H9 (cell line): ENCODE measurements at regions not wholly inside any gene's neighbourhood (a gene's known extent, or its start where the extent isn't known, plus 50 kb on each side); places are given as distances from the start of the nearest gene placed in this dataset.

Experiments used
- DNase-seq: peaks from one replicate; pipeline ENCODE4 v3.0.0-alpha.2; 2017
- H2AFZ ChIP-seq: one replicate; pipeline ENCODE4 v1.6.1; 2013; ENCODE audit warnings: mild to moderate bottlenecking, low read length, control low read depth, moderate library complexity
- H2AK5ac ChIP-seq: 2 replicates; pipeline ENCODE4 v1.6.1; 2013; ENCODE audit warnings: low read length, control low read depth, mixed read lengths; ENCODE audit not compliant: insufficient read length
- H2BK120ac ChIP-seq: one replicate; pipeline ENCODE4 v1.6.1; 2013; ENCODE audit warnings: low read depth, mild to moderate bottlenecking, low read length, control low read depth, inconsistent platforms; ENCODE audit not compliant: poor library complexity, severe bottlenecking
- H2BK12ac ChIP-seq: 2 replicates; pipeline ENCODE4 v1.6.1; 2013; ENCODE audit warnings: low read length, control low read depth, mixed read lengths, low read depth; ENCODE audit not compliant: insufficient read length
- H2BK15ac ChIP-seq: 2 replicates; pipeline ENCODE4 v1.6.1; 2013; ENCODE audit warnings: low read depth, low read length, control low read depth
- H2BK20ac ChIP-seq: one replicate; pipeline ENCODE4 v1.6.1; 2013; ENCODE audit warnings: low read depth, mild to moderate bottlenecking, low read length, control low read depth, inconsistent platforms; ENCODE audit not compliant: poor library complexity, severe bottlenecking
- H2BK5ac ChIP-seq: 2 replicates; pipeline ENCODE4 v1.6.1; 2013; ENCODE audit warnings: low read length, control low read depth, mixed read lengths; ENCODE audit not compliant: insufficient read length
- H3K14ac ChIP-seq: 2 replicates; pipeline ENCODE4 v1.6.1; 2013; ENCODE audit warnings: low read length, control low read depth; ENCODE audit not compliant: insufficient read depth
- H3K18ac ChIP-seq: 2 replicates; pipeline ENCODE4 v1.6.1; 2013; ENCODE audit warnings: low read depth, mild to moderate bottlenecking, mixed read lengths, low read length, control low read depth; ENCODE audit not compliant: insufficient read length
- H3K23ac ChIP-seq: 2 replicates; pipeline ENCODE4 v1.6.1; 2013; ENCODE audit warnings: low read length, control low read depth, mixed read lengths, low read depth; ENCODE audit not compliant: insufficient read length
- H3K23me2 ChIP-seq: 2 replicates; pipeline ENCODE4 v1.6.1; 2013; ENCODE audit warnings: low read depth, mild to moderate bottlenecking, mixed read lengths, low read length, control low read depth; ENCODE audit not compliant: insufficient read length, poor library complexity, severe bottlenecking
- H3K27ac ChIP-seq: 2 replicates; pipeline ENCODE4 v1.5.1; 2013; ENCODE audit warnings: low read length, control low read depth, mixed read lengths, low read depth; ENCODE audit not compliant: insufficient read length
- H3K27me3 ChIP-seq: 2 replicates; pipeline ENCODE4 v1.6.1; 2013; ENCODE audit warnings: low read length, control low read depth, inconsistent platforms; ENCODE audit not compliant: insufficient read depth
- H3K4ac ChIP-seq: 2 replicates; pipeline ENCODE4 v1.6.1; 2013; ENCODE audit warnings: low read depth, mild to moderate bottlenecking, control low read depth, inconsistent platforms, low read length, moderate library complexity
- H3K4me1 ChIP-seq: 2 replicates; pipeline ENCODE4 v1.6.1; 2013; ENCODE audit warnings: low read length, control low read depth, inconsistent platforms; ENCODE audit not compliant: insufficient read depth
- H3K4me2 ChIP-seq: 2 replicates; pipeline ENCODE4 v1.6.1; 2013; ENCODE audit warnings: low read length, control low read depth, mixed read lengths; ENCODE audit not compliant: insufficient read length, insufficient read depth
- H3K56ac ChIP-seq: 2 replicates; pipeline ENCODE4 v1.6.1; 2013; ENCODE audit warnings: low read depth, mild to moderate bottlenecking, mixed read lengths, low read length, control low read depth; ENCODE audit not compliant: insufficient read length
- H3K79me1 ChIP-seq: 2 replicates; pipeline ENCODE4 v1.6.1; 2013; ENCODE audit warnings: low read depth, mild to moderate bottlenecking, moderate library complexity, low read length, control low read depth, inconsistent platforms; ENCODE audit not compliant: insufficient read depth, poor library complexity, severe bottlenecking
- H3K79me2 ChIP-seq: 2 replicates; pipeline ENCODE4 v1.6.1; 2013; ENCODE audit warnings: low read length, control low read depth, inconsistent platforms; ENCODE audit not compliant: insufficient read depth
- H3K9ac ChIP-seq: 2 replicates; pipeline ENCODE4 v1.6.1; 2013; ENCODE audit warnings: low read length, control low read depth, mixed read lengths; ENCODE audit not compliant: insufficient read length; ENCODE audit errors: extremely low read depth
- H3K9me3 ChIP-seq: one replicate; pipeline ENCODE4 v1.6.1; 2013; ENCODE audit warnings: low read depth, low read length, inconsistent platforms; ENCODE audit not compliant: control insufficient read depth
- H3T11ph ChIP-seq: one replicate; pipeline ENCODE4 v1.6.1; 2013; ENCODE audit warnings: mild to moderate bottlenecking, low read length, control low read depth, inconsistent platforms
- H4K20me1 ChIP-seq: one replicate; pipeline ENCODE4 v1.6.1; 2013; ENCODE audit not compliant: control insufficient read depth, insufficient read length, insufficient read depth
- H4K5ac ChIP-seq: 2 replicates; pipeline ENCODE4 v1.6.1; 2013; ENCODE audit warnings: low read depth, mild to moderate bottlenecking, mixed read lengths, low read length, control low read depth; ENCODE audit not compliant: insufficient read length
- H4K8ac ChIP-seq: replicated peaks from 2 replicates; pipeline ENCODE4 v1.6.1; 2013; ENCODE audit warnings: low read length, control low read depth, mixed read lengths, low read depth; ENCODE audit not compliant: insufficient read length
- H4K91ac ChIP-seq: 2 replicates; pipeline ENCODE4 v1.6.1; 2013; ENCODE audit warnings: low read depth, mild to moderate bottlenecking, moderate library complexity, mixed read lengths, low read length, control low read depth; ENCODE audit not compliant: insufficient read length
- H3K27ac Mint-ChIP-seq, 3 experiments: 2 replicates in 2 of 3; 3 replicates in 1 of 3; pipeline ENCODE4 v1.8.0; 2020 to 2021; ENCODE audit warnings: mixed read lengths in 3 of 3, mild to moderate bottlenecking in 1 of 3, moderate library complexity in 1 of 3
- H3K27me3 Mint-ChIP-seq: 2 replicates; pipeline ENCODE4 v1.8.0; 2021; ENCODE audit warnings: low read depth, mild to moderate bottlenecking, moderate library complexity, mixed read lengths
- H3K36me3 Mint-ChIP-seq, 3 experiments: 2 replicates in 2 of 3; 3 replicates in 1 of 3; pipeline ENCODE4 v1.8.0; 2020 to 2021; ENCODE audit warnings: low read depth in 3 of 3, mixed read lengths in 3 of 3; ENCODE audit not compliant: insufficient read depth in 1 of 3
- H3K4me1 Mint-ChIP-seq, 2 experiments: 2 replicates each; pipeline ENCODE4 v1.8.0; 2020; ENCODE audit warnings: mixed read lengths in 2 of 2
- H3K4me3 Mint-ChIP-seq, 2 experiments: 2 replicates in 1 of 2; 3 replicates in 1 of 2; pipeline ENCODE4 v1.8.0; 2020 to 2021; ENCODE audit warnings: mild to moderate bottlenecking in 2 of 2, mixed read lengths in 2 of 2, moderate library complexity in 1 of 2
- H3K9me3 Mint-ChIP-seq, 2 experiments: 2 replicates in 1 of 2; 3 replicates in 1 of 2; pipeline ENCODE4 v1.8.0; 2020; ENCODE audit warnings: mild to moderate bottlenecking in 2 of 2, mixed read lengths in 2 of 2, moderate library complexity in 1 of 2
- CTCF ChIP-seq: fragments of 200-600 bp; sonication (generic); conservative IDR thresholded peaks from 3 replicates; pipeline ENCODE4 v1.8.0; 2021; ENCODE audit warnings: antibody characterized with exemption, mild to moderate bottlenecking
- WGBS: extraction: QIAGEN DNeasy Blood & Tissue Kit; methylation state at CpG from one replicate; pipeline ENCODE4 v1.1.7; 2013; ENCODE audit warnings: missing lambda C conversion rate, low lambda C conversion rate, mixed read lengths; ENCODE audit not compliant: insufficient read length; ENCODE audit errors: extremely low coverage; 5-methylcytosine and 5-hydroxymethylcytosine counted together

DNA sequence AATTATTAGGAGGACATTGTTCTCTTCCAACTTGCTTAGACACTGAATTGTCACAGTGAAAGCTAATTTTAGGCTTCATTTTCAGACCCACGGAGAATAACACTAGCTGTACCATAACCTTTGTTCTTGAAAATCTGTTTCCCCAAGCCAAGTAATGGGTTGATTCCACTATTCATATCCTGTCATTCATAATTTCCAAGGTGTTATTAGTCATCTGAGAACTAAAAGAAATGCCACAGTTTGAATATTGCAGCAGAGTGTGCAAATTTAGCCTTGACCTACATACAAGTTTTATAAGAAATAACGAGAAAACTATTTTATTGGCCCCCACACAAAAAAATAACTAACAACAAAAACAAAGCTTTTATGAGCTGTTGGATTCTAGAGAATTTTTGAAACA lies 148.5 kb upstream of the TYRP1 start:
- H2BK5ac ChIP-seq = no peak overlapping the region
- Mint-ChIP-seq H3K27me3 (no peaks in the 10 kb centered on the region), H3K36me3 (no peaks in the 10 kb centered on the region), H3K4me1 (no peaks in the 10 kb centered on the region), H3K27ac (no peak overlapping the region; a peak in 1 of 7 replicates), H3K9me3 (no peaks in the 10 kb centered on the region), H3K4me3 (no peak overlapping the region)
- H3K27ac ChIP-seq = no peak overlapping the region
- H3K79me2 ChIP-seq = no peaks in the 10 kb centered on the region
- no peaks in the 10 kb centered on the region for H3K27me3 ChIP-seq
- no peak overlapping the region for H2BK120ac ChIP-seq
- H4K91ac ChIP-seq = no peak overlapping the region
- no peak for TF ChIP-seq CTCF
- H2BK15ac ChIP-seq = no peak overlapping the region
- H2BK12ac ChIP-seq = no peak overlapping the region
- H3K23ac ChIP-seq = no peak overlapping the region
- no peak overlapping the region for H4K5ac ChIP-seq
- H3K4me2 ChIP-seq = no peak overlapping the region
- no peak overlapping the region for H2BK20ac ChIP-seq
- no peaks in the 10 kb centered on the region for H3K4me1 ChIP-seq
- H3T11ph ChIP-seq = no peak overlapping the region
- no CpG with 5 or more reads among the region's 2 CpGs for WGBS
- H3K14ac ChIP-seq = no peak overlapping the region
- H2AFZ ChIP-seq = no peak overlapping the region
- H3K56ac ChIP-seq = no peak overlapping the region
- no peaks in the 10 kb centered on the region for H3K23me2 ChIP-seq
- H4K20me1 ChIP-seq = no peaks in the 10 kb centered on the region
- no peak overlapping the region for H2AK5ac ChIP-seq
- H3K9ac ChIP-seq = no peak overlapping the region
- H3K4ac ChIP-seq = no peak overlapping the region
- no peak overlapping the region for H3K18ac ChIP-seq
- no peaks in the 10 kb centered on the region for H3K79me1 ChIP-seq
- no peak for DNase-seq
- no peaks in the 10 kb centered on the region for H3K9me3 ChIP-seq
- H4K8ac ChIP-seq = no peak overlapping the region
